Erythroblast (primary cell): ENCODE measurements at regions not wholly inside any gene's neighbourhood (a gene's known extent, or its start where the extent isn't known, plus 50 kb on each side); places are given as distances from the start of the nearest gene placed in this dataset.
A peak's percentile ranks its signal among the peaks of the same experiment; 100 is the strongest.
"Not testable (repeated sequence)": the region's sequence is repeated elsewhere in the genome, so short reads cannot be mapped to it uniquely, and the experiment has no call there.

Source experiments
- DNase-seq, 2 experiments: peaks; one replicate each; lab custom pipeline; 2025; lab: John Stamatoyannopoulos, UW
- GATA1 ChIP-seq: IDR thresholded peaks from 2 replicates; pipeline ENCODE4 v1.6.1; 2011; ENCODE audit warnings: low read depth, mild to moderate bottlenecking, control low read depth, low read length, moderate library complexity
- POLR2A ChIP-seq: IDR thresholded peaks from 2 replicates; pipeline ENCODE4 v1.6.1; 2011; ENCODE audit warnings: mild to moderate bottlenecking, low read length

DNA sequence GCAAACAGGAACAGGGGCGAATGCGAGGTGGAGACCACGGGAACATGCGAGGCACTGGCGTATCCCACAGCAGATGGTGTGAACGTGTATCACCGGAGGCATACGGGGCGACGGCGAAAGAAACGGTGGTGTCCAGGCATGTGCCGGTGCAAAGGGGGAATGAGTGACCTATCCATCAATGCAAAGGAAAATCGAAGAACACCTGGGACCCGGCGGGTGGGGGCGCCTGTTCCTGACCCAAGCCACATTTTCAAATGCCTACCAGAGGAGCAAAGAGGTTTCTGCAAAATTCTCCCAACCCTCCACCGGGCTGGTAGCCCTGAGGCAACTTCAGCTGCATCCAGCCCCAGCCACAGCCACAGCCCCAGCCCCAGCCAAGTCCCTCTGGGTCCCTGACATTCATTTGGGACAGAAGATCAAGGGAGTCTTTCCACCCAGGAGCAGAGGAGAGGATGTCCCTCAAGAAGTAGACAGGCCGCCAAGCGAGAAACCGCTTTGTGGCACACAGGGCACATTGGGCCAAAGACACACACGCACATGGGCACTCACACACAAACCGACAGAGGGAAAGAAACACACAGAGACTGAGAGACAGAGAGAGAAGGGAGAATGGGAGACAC lies 164.0 kb upstream of the ZNF337 start:
- TF ChIP-seq GATA1: no peak
- no peak for TF ChIP-seq POLR2A
- no peak for DNase-seq

GRCh38 chr20:25859649-25860530 lies 163.2 kb upstream of the ZNF337 start:
- DNase-seq: peak; percentile 31 to 36
- TF ChIP-seq POLR2A (no peak), GATA1 (no peak)

DNA sequence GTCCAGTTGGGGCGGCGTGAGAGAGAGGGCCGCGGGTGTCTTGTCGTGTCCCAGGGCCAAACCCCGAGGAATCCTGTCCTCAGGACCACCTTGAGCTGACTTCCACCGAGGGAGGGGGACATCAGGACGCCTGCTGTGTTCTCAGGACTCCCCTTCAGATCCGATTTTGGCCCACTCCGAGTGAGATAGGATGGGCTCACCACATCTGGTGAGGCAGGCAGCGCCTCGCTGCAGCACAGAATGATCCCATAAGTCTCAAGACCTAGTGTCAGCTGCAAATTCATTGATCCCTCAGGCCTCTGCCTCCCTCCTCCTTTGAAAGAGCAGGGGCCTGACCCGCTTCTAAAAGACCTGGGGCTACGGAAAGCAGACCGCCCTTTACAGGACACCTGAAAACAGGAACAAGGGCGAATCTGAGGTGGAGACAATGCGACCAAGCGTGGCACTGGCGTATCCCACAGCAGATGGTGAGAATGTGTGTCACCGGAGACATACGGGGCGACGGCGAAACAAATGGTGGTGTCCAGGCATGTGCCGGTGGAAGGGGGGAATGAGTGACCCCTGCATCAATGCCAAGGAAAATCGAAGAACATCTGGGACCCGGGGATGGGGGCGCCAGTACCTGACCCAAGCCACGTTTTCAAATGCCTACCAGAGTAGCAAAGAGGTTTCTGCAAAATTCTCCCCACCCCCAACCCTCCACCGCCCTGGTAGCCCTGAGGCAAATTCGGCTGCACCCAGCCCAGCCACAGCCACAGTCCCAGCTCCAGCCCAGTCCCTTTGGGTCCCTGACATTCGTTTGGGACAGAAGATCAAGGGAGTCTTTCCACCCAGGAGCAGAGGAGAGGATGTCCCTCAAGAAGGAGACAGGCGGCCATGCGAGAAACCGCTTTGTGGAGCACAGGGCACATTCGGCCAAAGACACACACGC lies 162.1 kb upstream of the ZNF337 start:
- no peak for DNase-seq

GRCh38 chr20:25857091-25857788 lies 160.6 kb upstream of the ZNF337 start:
- DNase-seq: not testable (repeated sequence)

More for the DNA sequence above, 162.1 kb upstream of the ZNF337 start:
- TF ChIP-seq POLR2A (no peak), GATA1 (no peak)

- no peak for TF ChIP-seq GATA1
- no peak for TF ChIP-seq POLR2A
- no peak for DNase-seq
These were observed 159.7 kb upstream of the ZNF337 start for GRCh38 chr20:25856256-25856884.

DNA sequence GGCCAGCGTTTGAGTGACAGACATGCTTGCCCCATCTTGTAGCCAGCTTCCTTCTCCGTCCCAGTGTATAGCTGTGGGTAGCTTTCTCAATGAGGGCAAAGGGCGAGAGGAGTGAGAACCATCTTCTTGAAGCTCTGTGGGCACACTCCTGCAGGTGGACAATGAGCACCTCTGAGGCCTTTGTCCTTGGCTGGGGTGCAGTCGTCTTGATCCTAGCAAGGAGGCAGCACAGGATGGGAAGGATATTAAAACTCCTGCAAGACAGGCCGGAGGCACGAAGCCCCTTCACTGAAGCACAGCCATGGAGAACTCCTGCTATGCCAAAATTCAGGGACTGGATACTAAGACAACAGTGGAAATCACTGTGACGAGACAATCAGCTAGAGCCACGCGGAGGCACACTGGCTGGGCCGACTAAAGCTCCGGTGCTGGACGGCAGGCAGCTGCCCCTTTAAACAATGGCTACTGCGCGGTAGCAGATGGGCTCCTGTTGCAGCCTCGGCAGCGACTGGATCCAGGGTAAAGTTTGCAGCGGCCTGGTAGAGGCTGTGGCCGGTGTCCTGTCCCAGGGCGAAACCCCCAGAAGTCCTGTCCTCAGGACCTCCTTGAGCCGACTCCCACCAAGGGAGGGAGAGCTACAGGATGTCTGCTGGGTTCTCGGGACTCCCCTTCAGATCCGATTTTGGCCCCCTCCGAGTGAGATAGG lies 159.0 kb upstream of the ZNF337 start:
- DNase-seq: not testable (repeated sequence)

DNA sequence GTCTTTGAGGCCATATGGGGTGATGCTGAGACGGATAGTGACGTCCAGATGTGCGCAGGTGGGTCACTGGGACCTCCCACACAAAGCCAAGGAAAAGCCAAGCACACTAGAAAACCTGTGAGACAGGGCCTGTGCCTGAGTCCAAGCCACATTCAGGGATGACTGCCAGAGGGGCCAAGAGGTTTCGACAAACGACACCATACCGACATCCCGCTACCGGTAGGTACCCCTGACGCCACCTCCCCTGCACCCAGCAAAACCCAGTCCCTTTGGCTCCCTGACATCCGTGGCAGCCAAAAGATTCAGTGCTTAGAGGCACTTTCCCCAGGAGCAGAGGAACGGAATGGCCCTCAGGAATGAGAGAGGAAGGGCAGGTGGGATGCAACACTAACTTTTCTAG lies 158.0 kb upstream of the ZNF337 start:
- not testable (repeated sequence) for DNase-seq

GRCh38 chr20:25853718-25854388 lies 157.2 kb upstream of the ZNF337 start:
- DNase-seq: peak; percentile 18 to 20

DNA sequence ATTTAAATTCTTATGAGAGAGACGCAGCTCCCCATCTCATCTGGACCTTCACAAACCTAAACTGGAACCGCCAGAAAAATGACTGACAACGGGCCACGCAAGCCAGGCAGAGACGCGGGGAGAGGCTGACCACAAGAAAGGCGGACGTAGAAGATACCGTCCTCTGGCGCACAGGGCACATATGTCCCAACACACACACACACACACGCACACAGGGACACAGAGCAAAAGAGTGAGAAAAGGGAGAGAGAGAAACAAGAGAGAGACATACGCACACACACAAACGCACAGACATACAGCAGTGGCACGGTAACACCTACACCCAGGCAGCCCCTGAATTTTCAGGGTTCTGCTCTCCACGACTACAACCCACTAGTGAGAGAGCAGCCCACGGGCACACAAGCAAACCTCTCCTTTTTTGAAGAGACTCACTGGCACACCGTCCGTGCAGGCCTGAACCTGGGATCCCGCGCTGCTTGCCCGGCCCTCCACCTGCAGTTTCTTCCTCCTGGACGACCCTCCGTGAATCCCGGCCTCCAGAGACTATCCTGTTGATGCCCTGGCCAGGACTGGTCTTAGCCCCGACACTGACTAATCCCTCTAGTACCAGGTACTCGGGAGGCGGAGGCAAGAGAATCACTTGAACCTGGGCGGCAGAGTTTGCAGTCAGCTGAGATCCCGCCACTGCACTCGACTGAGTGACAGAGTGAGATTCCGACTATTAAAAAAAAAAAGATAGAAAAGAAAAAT lies 156.5 kb upstream of the ZNF337 start:
- DNase-seq: not testable (repeated sequence)

GRCh38 chr20:25850133-25850532 lies 153.5 kb upstream of the ZNF337 start:
- not testable (repeated sequence) for DNase-seq

- DNase-seq: no peak
- TF ChIP-seq GATA1: no peak
- no peak for TF ChIP-seq POLR2A
These were observed 151.6 kb upstream of the ZNF337 start for GRCh38 chr20:25848222-25848621.

GRCh38 chr20:25844640-25845039 lies 148.0 kb upstream of the ZNF337 start:
- DNase-seq: not testable (repeated sequence)

- DNase-seq: not testable (repeated sequence)
These were observed 116.9 kb upstream of the ZNF337 start for GRCh38 chr20:25813511-25813910.

GRCh38 chr20:25798174-25798993 lies 101.7 kb upstream of the ZNF337 start:
- DNase-seq: not testable (repeated sequence)

DNA sequence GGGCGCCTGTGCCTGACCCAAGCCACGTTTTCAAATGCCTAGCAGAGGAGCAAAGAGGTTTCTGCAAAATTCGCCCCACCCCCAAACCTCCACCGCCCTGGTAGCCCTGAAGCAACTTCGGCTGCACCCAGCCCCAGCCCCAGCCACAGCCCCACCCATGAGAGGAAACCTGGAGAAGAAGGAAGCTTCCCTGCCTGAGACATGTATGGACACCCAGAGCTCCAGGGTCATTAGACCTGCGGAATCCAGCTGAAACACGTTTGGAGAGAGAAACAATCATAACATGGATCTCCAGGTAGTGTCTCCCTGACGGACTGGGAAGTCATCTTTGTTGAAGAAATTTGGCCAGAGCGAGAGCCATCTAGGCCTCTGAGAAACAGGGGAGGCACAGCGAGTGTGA lies 100.4 kb upstream of the ZNF337 start:
- not testable (repeated sequence) for DNase-seq

- not testable (repeated sequence) for DNase-seq
These were observed 80.6 kb upstream of the ZNF337 start for GRCh38 chr20:25777241-25777640.

GRCh38 chr20:25774711-25775110 lies 78.1 kb upstream of the ZNF337 start:
- not testable (repeated sequence) for DNase-seq
